Natural killer cell treated with Interleukin-12 subunit alpha and Interleukin-12 subunit beta and Interleukin-15 and Interleukin-18, amount 100 ng/mL, for 72 hours (primary cell): ENCODE measurements at regions not wholly inside any gene's neighbourhood (a gene's known extent, or its start where the extent isn't known, plus 50 kb on each side); places are given as distances from the start of the nearest gene placed in this dataset.

Experiments
- ATAC-seq, 2 donors: fragments of 150-1000 bp; cut with Tn5 transposase in 1 of 2; sonication (Bioruptor Pico), chemical (Tn5 transposase) in 1 of 2; 2 replicates each; pipeline ENCODE4 v1.10.0; 2021
- DNase-seq: peaks from one replicate; pipeline ENCODE4 v3.0.0; 2022; ENCODE audit warnings: low spot score
- H3K27ac Mint-ChIP-seq, 2 donors: 1 replicate in 1 of 2; 2 replicates in 1 of 2; pipeline ENCODE4 v1.8.0; 2022; ENCODE audit warnings: mixed read lengths in 2 of 2, mild to moderate bottlenecking in 1 of 2, moderate library complexity in 1 of 2
- H3K27me3 Mint-ChIP-seq, 2 donors: 1 replicate in 1 of 2; 2 replicates in 1 of 2; pipeline ENCODE4 v1.8.0; 2022; ENCODE audit warnings: mixed read lengths in 2 of 2
- H3K36me3 Mint-ChIP-seq: one replicate; pipeline ENCODE4 v1.8.0; 2022; ENCODE audit warnings: mixed read lengths
- H3K4me1 Mint-ChIP-seq, 2 donors: 1 replicate in 1 of 2; 2 replicates in 1 of 2; pipeline ENCODE4 v1.8.0; 2022; ENCODE audit warnings: low read depth in 2 of 2, mixed read lengths in 2 of 2, mild to moderate bottlenecking in 1 of 2
- H3K4me3 Mint-ChIP-seq: one replicate; pipeline ENCODE4 v1.8.0; 2022; ENCODE audit warnings: mixed read lengths
- H3K9me3 Mint-ChIP-seq: 2 replicates; pipeline ENCODE4 v1.8.0; 2022; ENCODE audit warnings: mixed read lengths

DNA sequence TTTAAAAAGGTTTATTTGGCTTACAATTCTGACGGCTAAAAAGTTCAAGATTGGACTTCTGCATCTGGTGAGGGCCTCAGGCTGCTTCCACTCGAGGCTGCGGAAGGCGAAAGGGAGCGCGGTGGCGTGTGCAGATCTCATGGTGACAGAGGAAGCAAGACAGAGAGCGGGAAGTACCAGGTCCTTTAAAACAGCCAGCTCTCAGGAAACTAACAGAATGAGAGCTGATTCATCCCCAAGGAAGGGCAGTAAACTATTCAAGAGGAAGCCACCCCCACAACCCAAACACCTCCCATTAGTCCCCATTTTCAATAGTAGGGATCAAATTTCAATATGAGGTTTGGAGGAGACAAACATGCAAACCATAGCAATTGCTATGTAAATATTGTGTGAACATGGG is 2144.2 kb upstream of the AGA start:
- Mint-ChIP-seq H3K9me3 (peaks cover 20% of the 10 kb centered on the region), H3K27me3 (no peaks in the 10 kb centered on the region), H3K27ac (no peak overlapping the region), H3K4me1 (no peaks in the 10 kb centered on the region), H3K36me3 (peaks cover 9% of the 10 kb centered on the region), H3K4me3 (no peak overlapping the region)
- ATAC-seq, result no peak
- DNase-seq, result no peak

GRCh38 chr4:179595671-179596410 is 2153.6 kb upstream of the AGA start:
- Mint-ChIP-seq H3K4me3 (no peak overlapping the region), H3K4me1 (no peaks in the 10 kb centered on the region), H3K9me3 (peaks cover 4% of the 10 kb centered on the region), H3K27ac (no peak overlapping the region), H3K27me3 (no peaks in the 10 kb centered on the region), H3K36me3 (peaks cover 3% of the 10 kb centered on the region)
- ATAC-seq (no peak), DNase-seq (no peak)

- H3K36me3 Mint-ChIP-seq, result no peaks in the 10 kb centered on the region
- no peaks in the 10 kb centered on the region for H3K27me3 Mint-ChIP-seq
- ATAC-seq (no peak), DNase-seq (no peak)
- no peaks in the 10 kb centered on the region for H3K4me1 Mint-ChIP-seq
- H3K4me3 Mint-ChIP-seq, result no peak overlapping the region
- no peak overlapping the region for H3K27ac Mint-ChIP-seq
- no peaks in the 10 kb centered on the region for H3K9me3 Mint-ChIP-seq
Measured at GRCh38 chr4:179596621-179597020, 2154.4 kb upstream of the AGA start.

- DNase-seq, result no peak
- H3K27me3 Mint-ChIP-seq, result no peaks in the 10 kb centered on the region
- H3K27ac Mint-ChIP-seq, result no peak overlapping the region
- no peak overlapping the region for H3K4me3 Mint-ChIP-seq
- no peaks in the 10 kb centered on the region for H3K4me1 Mint-ChIP-seq
- H3K9me3 Mint-ChIP-seq, result no peaks in the 10 kb centered on the region
- H3K36me3 Mint-ChIP-seq, result no peaks in the 10 kb centered on the region
- no peak for ATAC-seq
Measured at GRCh38 chr4:179597301-179597700, 2155.1 kb upstream of the AGA start.

- no peak overlapping the region for H3K4me3 Mint-ChIP-seq
- no peak for DNase-seq
Measured at GRCh38 chr4:179601671-179602070, 2159.4 kb upstream of the AGA start.

GRCh38 chr4:179605196-179605595 is 2163.0 kb upstream of the AGA start:
- DNase-seq, result no peak
- Mint-ChIP-seq H3K27ac (no peak overlapping the region), H3K4me3 (no peak overlapping the region), H3K4me1 (no peaks in the 10 kb centered on the region), H3K27me3 (no peaks in the 10 kb centered on the region), H3K9me3 (peaks cover 10% of the 10 kb centered on the region), H3K36me3 (peaks cover 8% of the 10 kb centered on the region)
- no peak for ATAC-seq

More at GRCh38 chr4:179601671-179602070, 2159.4 kb upstream of the AGA start:
- ATAC-seq, result no peak
- H3K4me1 Mint-ChIP-seq, result no peaks in the 10 kb centered on the region
- no peaks in the 10 kb centered on the region for H3K27me3 Mint-ChIP-seq
- no peak overlapping the region for H3K27ac Mint-ChIP-seq
- peaks cover 8% of the 10 kb centered on the region for H3K36me3 Mint-ChIP-seq
- peaks cover 4% of the 10 kb centered on the region for H3K9me3 Mint-ChIP-seq

- no peaks in the 10 kb centered on the region for H3K4me1 Mint-ChIP-seq
- H3K27me3 Mint-ChIP-seq, result no peaks in the 10 kb centered on the region
- peaks cover 8% of the 10 kb centered on the region for H3K36me3 Mint-ChIP-seq
- peaks cover 12% of the 10 kb centered on the region for H3K9me3 Mint-ChIP-seq
- no peak for DNase-seq
- H3K27ac Mint-ChIP-seq, result no peak overlapping the region
- no peak overlapping the region for H3K4me3 Mint-ChIP-seq
- no peak for ATAC-seq
Measured at GRCh38 chr4:179607003-179607402, 2164.8 kb upstream of the AGA start.

DNA sequence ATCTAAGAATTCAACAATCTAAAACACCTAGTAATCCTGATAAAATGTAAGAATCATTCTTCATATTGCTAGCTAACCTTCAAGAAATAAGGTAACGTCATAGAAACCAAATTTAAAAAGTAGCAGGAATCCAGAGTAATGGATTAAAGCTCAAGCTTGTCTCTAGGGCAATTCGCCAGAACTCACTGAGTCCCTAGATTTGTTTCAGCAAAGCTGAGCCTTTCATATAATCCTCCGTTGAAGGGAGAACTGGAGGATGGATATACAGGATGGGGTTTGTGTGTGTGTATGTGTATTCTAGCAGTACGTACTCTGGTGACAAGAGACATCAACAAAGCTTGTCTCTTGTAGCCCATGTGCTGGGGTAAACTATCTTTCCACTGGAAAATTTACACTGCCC is 2173.5 kb upstream of the AGA start:
- H3K4me1 Mint-ChIP-seq, result no peaks in the 10 kb centered on the region
- no peaks in the 10 kb centered on the region for H3K27me3 Mint-ChIP-seq
- H3K9me3 Mint-ChIP-seq, result peaks cover 19% of the 10 kb centered on the region
- H3K27ac Mint-ChIP-seq, result no peak overlapping the region
- no peak for ATAC-seq
- no peak overlapping the region for H3K4me3 Mint-ChIP-seq
- DNase-seq, result no peak
- no peaks in the 10 kb centered on the region for H3K36me3 Mint-ChIP-seq

DNA sequence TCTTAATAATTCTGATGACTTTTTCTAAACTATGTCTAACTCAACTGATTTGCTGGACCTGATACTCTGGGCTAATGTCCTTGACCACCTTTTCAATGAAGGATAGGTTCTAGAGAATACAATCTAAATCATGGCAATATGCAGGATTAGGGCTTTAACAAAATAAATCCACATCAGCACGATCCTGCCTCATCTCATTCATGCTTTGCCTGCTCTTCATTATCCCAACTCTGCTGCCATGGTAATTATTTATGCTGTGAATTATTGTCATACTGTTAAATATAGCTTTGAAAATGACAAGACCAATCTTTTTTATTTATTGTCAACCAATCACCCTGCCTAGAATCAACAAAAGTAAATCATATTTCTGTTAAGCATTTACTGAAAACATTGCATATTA is 2176.7 kb upstream of the AGA start:
- Mint-ChIP-seq H3K27me3 (no peaks in the 10 kb centered on the region), H3K36me3 (no peaks in the 10 kb centered on the region), H3K9me3 (peaks cover 11% of the 10 kb centered on the region), H3K27ac (no peak overlapping the region), H3K4me1 (no peaks in the 10 kb centered on the region), H3K4me3 (no peak overlapping the region)
- DNase-seq (no peak), ATAC-seq (no peak)

- Mint-ChIP-seq H3K36me3 (no peaks in the 10 kb centered on the region), H3K9me3 (peaks cover 2% of the 10 kb centered on the region), H3K27me3 (no peaks in the 10 kb centered on the region), H3K4me1 (no peaks in the 10 kb centered on the region), H3K27ac (no peak overlapping the region), H3K4me3 (no peak overlapping the region)
- ATAC-seq (no peak), DNase-seq (no peak)
Measured at GRCh38 chr4:179624768-179625181, 2182.5 kb upstream of the AGA start.

DNA sequence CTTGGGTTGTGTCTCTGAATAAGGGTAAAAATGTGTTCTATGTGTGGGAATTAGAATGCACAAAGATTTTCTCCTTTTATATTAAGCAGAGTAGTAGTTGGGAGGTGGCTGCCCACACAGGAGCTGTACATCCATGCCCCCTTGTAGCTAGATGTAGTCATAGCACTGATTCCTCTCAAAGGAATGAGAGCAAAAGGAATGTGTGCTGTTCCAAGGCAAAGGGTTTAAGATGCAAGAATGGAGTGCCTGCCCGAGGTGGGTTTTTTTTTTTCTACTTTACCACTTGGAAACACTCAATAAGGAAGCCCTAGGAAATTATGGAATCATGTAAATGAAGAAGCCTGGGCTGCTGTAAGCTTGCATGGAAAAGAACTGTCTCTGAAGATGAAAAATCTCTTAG is 2183.2 kb upstream of the AGA start:
- no peak overlapping the region for H3K4me3 Mint-ChIP-seq
- H3K4me1 Mint-ChIP-seq, result no peaks in the 10 kb centered on the region
- no peak for DNase-seq
- no peaks in the 10 kb centered on the region for H3K36me3 Mint-ChIP-seq
- H3K27ac Mint-ChIP-seq, result no peak overlapping the region
- H3K9me3 Mint-ChIP-seq, result peaks cover 2% of the 10 kb centered on the region
- ATAC-seq, result no peak
- H3K27me3 Mint-ChIP-seq, result no peaks in the 10 kb centered on the region

DNA sequence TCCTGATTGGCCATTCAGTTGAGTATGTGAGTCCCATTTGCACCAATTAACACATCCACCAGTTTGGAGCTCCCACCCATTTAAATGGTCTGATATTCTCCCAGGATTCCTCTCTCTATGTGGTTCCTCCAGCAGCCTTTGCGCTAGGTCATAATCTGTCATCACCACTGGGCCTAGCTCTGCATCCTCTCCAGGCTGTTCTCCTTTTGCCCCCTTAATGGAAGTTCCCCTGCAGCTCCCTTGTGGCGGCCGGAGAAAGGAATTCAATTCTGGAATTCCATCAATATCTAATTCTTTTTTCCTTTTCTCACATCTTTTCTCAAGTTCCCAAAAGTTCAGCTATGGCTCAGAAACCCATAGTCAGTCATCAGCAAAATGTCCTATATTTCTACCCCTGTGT is 2184.4 kb upstream of the AGA start:
- no peak overlapping the region for H3K27ac Mint-ChIP-seq
- H3K36me3 Mint-ChIP-seq, result no peaks in the 10 kb centered on the region
- no peaks in the 10 kb centered on the region for H3K4me1 Mint-ChIP-seq
- no peak overlapping the region for H3K4me3 Mint-ChIP-seq
- H3K27me3 Mint-ChIP-seq, result no peaks in the 10 kb centered on the region
- DNase-seq (no peak), ATAC-seq (no peak)
- H3K9me3 Mint-ChIP-seq, result peaks cover 2% of the 10 kb centered on the region

GRCh38 chr4:179631321-179631720 is 2189.1 kb upstream of the AGA start:
- ATAC-seq, result no peak
- no peaks in the 10 kb centered on the region for H3K4me1 Mint-ChIP-seq
- no peak overlapping the region for H3K4me3 Mint-ChIP-seq
- no peaks in the 10 kb centered on the region for H3K27me3 Mint-ChIP-seq
- no peak for DNase-seq
- H3K9me3 Mint-ChIP-seq, result peaks cover 6% of the 10 kb centered on the region
- H3K36me3 Mint-ChIP-seq, result peaks cover 6% of the 10 kb centered on the region
- H3K27ac Mint-ChIP-seq, result no peak overlapping the region

GRCh38 chr4:179634862-179635261 is 2192.6 kb upstream of the AGA start:
- H3K9me3 Mint-ChIP-seq, result peaks cover 8% of the 10 kb centered on the region
- no peak overlapping the region for H3K27ac Mint-ChIP-seq
- no peak for DNase-seq
- no peaks in the 10 kb centered on the region for H3K27me3 Mint-ChIP-seq
- no peak for ATAC-seq
- H3K4me3 Mint-ChIP-seq, result no peak overlapping the region
- peaks cover 6% of the 10 kb centered on the region for H3K36me3 Mint-ChIP-seq
- H3K4me1 Mint-ChIP-seq, result no peaks in the 10 kb centered on the region

DNA sequence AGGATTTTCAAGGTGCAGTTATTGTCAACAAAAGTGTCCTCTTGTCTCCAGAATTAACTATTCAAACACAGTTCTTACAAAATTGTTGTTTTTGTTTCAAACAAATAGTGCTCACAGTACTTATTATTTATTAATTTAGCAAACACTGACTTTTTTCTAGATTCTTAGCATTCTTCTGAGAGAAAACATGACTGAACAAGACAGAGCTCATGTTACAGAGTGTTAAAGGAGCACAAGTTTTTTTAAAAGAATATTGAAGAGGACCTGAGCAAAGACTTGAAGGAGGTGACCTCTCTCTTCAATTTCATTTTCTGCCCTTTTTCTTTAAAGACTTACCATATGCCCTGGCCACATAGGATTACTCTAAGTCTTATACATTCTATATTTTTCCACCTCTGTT is 2220.3 kb upstream of the AGA start:
- peaks cover 15% of the 10 kb centered on the region for H3K36me3 Mint-ChIP-seq
- H3K27me3 Mint-ChIP-seq, result no peaks in the 10 kb centered on the region
- no peak for DNase-seq
- no peak overlapping the region for H3K4me3 Mint-ChIP-seq
- no peaks in the 10 kb centered on the region for H3K4me1 Mint-ChIP-seq
- H3K27ac Mint-ChIP-seq, result no peak overlapping the region
- peaks cover 30% of the 10 kb centered on the region for H3K9me3 Mint-ChIP-seq
- no peak for ATAC-seq
